ENCODE measurements at regions not wholly inside any gene's neighbourhood (a gene's known extent, or its start where the extent isn't known, plus 50 kb on each side); places are given as distances from the start of the nearest gene placed in this dataset.

DNA sequence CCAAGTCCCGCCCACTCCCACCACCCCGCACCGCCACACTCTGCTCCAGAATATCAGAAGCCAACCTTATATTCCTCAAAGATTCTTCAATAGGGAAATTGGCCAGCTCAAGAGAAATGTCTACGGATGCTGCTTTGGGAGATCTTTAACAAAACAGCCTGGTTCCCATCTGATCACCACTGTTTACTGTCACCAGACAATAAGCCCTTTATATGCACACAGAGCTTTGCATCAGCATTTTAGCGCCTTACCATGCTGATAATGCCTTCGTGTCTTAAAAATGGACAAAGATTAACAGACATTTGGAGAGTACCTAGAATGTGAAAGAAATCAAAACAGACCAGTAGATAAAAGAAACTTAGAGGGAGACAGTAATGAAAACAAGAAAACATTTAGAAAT is 141.7 kb upstream of the SYT6 start:
- H3K9me3 ChIP-seq = no peaks in the 10 kb centered on the region
- H3K36me3 ChIP-seq = no peaks in the 10 kb centered on the region
- H3K27ac ChIP-seq = no peak overlapping the region
- 54 to 67% (median 59%) methylated on average over 6 of the region's 6 CpGs for WGBS, 5 donors
- H3K27me3 ChIP-seq = no peaks in the 10 kb centered on the region
- H3K4me3 ChIP-seq = no peak overlapping the region
- intact Hi-C loops (cut with DNase I; ENCODE audit: low total_unique reads) = no loop called here
- DNase-seq = no peak
- H3K4me1 ChIP-seq = peaks cover 0 to 5% (median 0%) of the 10 kb centered on the region in 4 donors
- TF ChIP-seq EP300 (IDR thresholded peaks at IDR 0.05) = no peak
- no peak for TF ChIP-seq POLR2AphosphoS5 (IDR thresholded peaks at IDR 0.05)
- TF ChIP-seq POLR2A (IDR thresholded peaks at IDR 0.05) = no peak
- TF ChIP-seq, protein P1, sequence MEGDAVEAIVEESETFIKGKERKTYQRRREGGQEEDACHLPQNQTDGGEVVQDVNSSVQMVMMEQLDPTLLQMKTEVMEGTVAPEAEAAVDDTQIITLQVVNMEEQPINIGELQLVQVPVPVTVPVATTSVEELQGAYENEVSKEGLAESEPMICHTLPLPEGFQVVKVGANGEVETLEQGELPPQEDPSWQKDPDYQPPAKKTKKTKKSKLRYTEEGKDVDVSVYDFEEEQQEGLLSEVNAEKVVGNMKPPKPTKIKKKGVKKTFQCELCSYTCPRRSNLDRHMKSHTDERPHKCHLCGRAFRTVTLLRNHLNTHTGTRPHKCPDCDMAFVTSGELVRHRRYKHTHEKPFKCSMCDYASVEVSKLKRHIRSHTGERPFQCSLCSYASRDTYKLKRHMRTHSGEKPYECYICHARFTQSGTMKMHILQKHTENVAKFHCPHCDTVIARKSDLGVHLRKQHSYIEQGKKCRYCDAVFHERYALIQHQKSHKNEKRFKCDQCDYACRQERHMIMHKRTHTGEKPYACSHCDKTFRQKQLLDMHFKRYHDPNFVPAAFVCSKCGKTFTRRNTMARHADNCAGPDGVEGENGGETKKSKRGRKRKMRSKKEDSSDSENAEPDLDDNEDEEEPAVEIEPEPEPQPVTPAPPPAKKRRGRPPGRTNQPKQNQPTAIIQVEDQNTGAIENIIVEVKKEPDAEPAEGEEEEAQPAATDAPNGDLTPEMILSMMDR (IDR thresholded peaks at IDR 0.05) = no peak

GRCh38 chr1:114292835-114293234 is 139.2 kb upstream of the SYT6 start:
- WGBS, 5 donors = 86 to 95% (median 92%) methylated on average over 2 of the region's 2 CpGs
- no peak overlapping the region for H3K4me3 ChIP-seq
- TF ChIP-seq, protein P1 (IDR thresholded peaks at IDR 0.05) = no peak
- TF ChIP-seq POLR2AphosphoS5 (IDR thresholded peaks at IDR 0.05) (no peak), POLR2A (IDR thresholded peaks at IDR 0.05) (no peak), EP300 (IDR thresholded peaks at IDR 0.05) (no peak)
- no peak for DNase-seq
- H3K27ac ChIP-seq = no peak overlapping the region
- H3K27me3 ChIP-seq = no peaks in the 10 kb centered on the region
- H3K4me1 ChIP-seq = no peaks in the 10 kb centered on the region
- no peaks in the 10 kb centered on the region for H3K9me3 ChIP-seq
- H3K36me3 ChIP-seq = no peaks in the 10 kb centered on the region
- intact Hi-C loops (cut with DNase I; ENCODE audit: low total_unique reads) = no loop called here

GRCh38 chr1:114292194-114292593 is 138.5 kb upstream of the SYT6 start:
- WGBS, 5 donors = 90 to 93% (median 92%) methylated on average over 5 of the region's 5 CpGs
- H3K4me3 ChIP-seq = no peak overlapping the region
- H3K4me1 ChIP-seq = no peaks in the 10 kb centered on the region
- no peaks in the 10 kb centered on the region for H3K36me3 ChIP-seq
- intact Hi-C loops (cut with DNase I; ENCODE audit: low total_unique reads) = no loop called here
- no peak for TF ChIP-seq EP300 (IDR thresholded peaks at IDR 0.05)
- TF ChIP-seq POLR2A (IDR thresholded peaks at IDR 0.05) = no peak
- no peak for TF ChIP-seq POLR2AphosphoS5 (IDR thresholded peaks at IDR 0.05)
- TF ChIP-seq, protein P1 (IDR thresholded peaks at IDR 0.05) = no peak
- H3K27me3 ChIP-seq = no peaks in the 10 kb centered on the region
- DNase-seq = no peak
- H3K27ac ChIP-seq = no peak overlapping the region
- H3K9me3 ChIP-seq = no peaks in the 10 kb centered on the region

GRCh38 chr1:114290776-114291175 is 137.1 kb upstream of the SYT6 start:
- no peak overlapping the region for H3K27ac ChIP-seq
- no peaks in the 10 kb centered on the region for H3K27me3 ChIP-seq
- no peak overlapping the region for H3K4me3 ChIP-seq
- intact Hi-C loops (cut with DNase I; ENCODE audit: low total_unique reads) = no loop called here
- 73 to 86% (median 76%) methylated on average over 2 of the region's 2 CpGs for WGBS, 5 donors
- no peaks in the 10 kb centered on the region for H3K4me1 ChIP-seq
- H3K36me3 ChIP-seq = no peaks in the 10 kb centered on the region
- TF ChIP-seq POLR2AphosphoS5 (IDR thresholded peaks at IDR 0.05) (no peak), POLR2A (IDR thresholded peaks at IDR 0.05) (no peak), EP300 (IDR thresholded peaks at IDR 0.05) (no peak)
- TF ChIP-seq, protein P1 (IDR thresholded peaks at IDR 0.05) = no peak
- H3K9me3 ChIP-seq = no peaks in the 10 kb centered on the region
- no peak for DNase-seq

Data from stomach (tissue), 8 donors.